ENCODE measurements at regions not wholly inside any gene's neighbourhood (a gene's known extent, or its start where the extent isn't known, plus 50 kb on each side); places are given as distances from the start of the nearest gene placed in this dataset.

DNA sequence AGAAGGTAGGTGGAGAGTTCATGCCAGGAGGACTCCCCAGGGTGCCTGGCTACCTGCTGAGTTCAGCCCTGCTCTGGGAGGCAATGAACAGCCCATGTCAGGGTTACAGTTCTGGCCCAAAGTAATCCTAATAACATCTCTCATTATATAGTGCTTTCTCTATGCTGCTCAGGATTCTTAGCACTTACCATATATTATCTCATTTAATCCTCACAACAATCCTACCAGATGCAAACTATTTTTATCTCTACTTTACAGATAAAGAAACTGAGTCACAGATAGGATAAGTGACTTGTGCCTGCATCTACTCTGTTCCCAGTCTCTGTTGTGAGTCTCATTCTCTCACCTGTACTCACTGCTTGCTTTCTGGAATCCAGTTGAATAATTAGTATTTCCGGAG is 105.1 kb upstream of the NFE2L3 start:
- ATAC-seq: no peak
- Histone ChIP-seq H3K27ac (ENCODE audit: low read length) (no peak overlapping the region), H3K27me3 (ENCODE audit: control insufficient read depth, insufficient read depth) (no peaks in the 10 kb centered on the region), H3K4me1 (ENCODE audit: control insufficient read depth, insufficient read depth, low read length) (no peaks in the 10 kb centered on the region), H3K9me3 (ENCODE audit: control insufficient read depth, low read length) (no peaks in the 10 kb centered on the region), H3K4me3 (ENCODE audit: low read length) (no peak overlapping the region)
- intact Hi-C loops (cut with DNase I): no loop called here
- 96% methylated on average over 1 of the region's 1 CpG for WGBS
- DNase-seq: no peak

DNA sequence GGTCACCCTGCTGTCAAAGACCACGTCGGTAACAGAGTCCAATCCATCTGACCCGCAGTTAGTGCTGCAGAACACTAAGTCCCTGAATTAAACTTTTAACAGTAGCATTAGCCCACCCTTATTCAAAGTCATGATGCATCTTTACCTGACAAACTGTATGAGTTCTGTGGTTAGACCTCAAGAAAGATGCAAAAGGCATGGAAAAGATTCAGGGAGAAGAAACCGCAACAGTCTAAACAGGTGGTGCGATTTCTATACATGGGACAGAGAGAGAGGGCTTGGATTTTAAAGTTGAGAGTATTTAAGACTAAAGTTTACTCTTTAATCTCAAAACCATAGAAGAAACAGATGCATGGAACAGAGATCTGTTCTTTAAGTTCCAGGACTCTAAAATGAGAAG is 103.3 kb upstream of the NFE2L3 start:
- intact Hi-C loops (cut with DNase I): no loop called here
- ATAC-seq (no peak), DNase-seq (no peak)
- H3K9me3 ChIP-seq (ENCODE audit: control insufficient read depth, low read length): no peaks in the 10 kb centered on the region
- no peak overlapping the region for H3K27ac ChIP-seq (ENCODE audit: low read length)
- H3K4me3 ChIP-seq (ENCODE audit: low read length): no peak overlapping the region
- H3K27me3 ChIP-seq (ENCODE audit: control insufficient read depth, insufficient read depth): no peaks in the 10 kb centered on the region
- WGBS: 93% methylated on average over 5 of the region's 5 CpGs
- H3K4me1 ChIP-seq (ENCODE audit: control insufficient read depth, insufficient read depth, low read length): no peaks in the 10 kb centered on the region

GRCh38 chr7:26049081-26049480 is 102.9 kb upstream of the NFE2L3 start:
- ATAC-seq (no peak), DNase-seq (no peak)
- Histone ChIP-seq H3K4me3 (ENCODE audit: low read length) (no peak overlapping the region), H3K27me3 (ENCODE audit: control insufficient read depth, insufficient read depth) (no peaks in the 10 kb centered on the region), H3K27ac (ENCODE audit: low read length) (no peak overlapping the region), H3K4me1 (ENCODE audit: control insufficient read depth, insufficient read depth, low read length) (no peaks in the 10 kb centered on the region), H3K9me3 (ENCODE audit: control insufficient read depth, low read length) (no peaks in the 10 kb centered on the region)
- intact Hi-C loops (cut with DNase I): no loop called here
- 67% methylated on average over 1 of the region's 1 CpG for WGBS

DNA sequence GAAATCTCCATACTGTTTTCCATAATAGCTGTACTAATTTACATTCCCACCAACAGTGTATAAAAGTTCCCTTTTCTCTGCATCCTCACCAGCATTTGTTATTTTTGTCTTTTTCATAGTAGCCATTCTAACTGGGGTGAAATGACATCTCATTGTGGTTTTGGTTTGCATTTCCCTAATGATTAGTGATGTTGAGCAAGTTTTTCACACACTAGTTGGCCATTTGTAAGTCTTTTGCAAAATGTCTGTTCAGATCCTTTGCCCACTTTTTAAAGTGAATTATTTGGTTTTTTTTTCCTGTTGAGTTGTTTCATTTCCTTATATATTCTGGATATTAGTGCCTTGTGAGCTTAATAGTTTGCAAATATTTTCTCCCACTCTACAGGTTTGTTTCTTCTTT is 101.0 kb upstream of the NFE2L3 start:
- Histone ChIP-seq H3K4me1 (ENCODE audit: control insufficient read depth, insufficient read depth, low read length) (no peaks in the 10 kb centered on the region), H3K9me3 (ENCODE audit: control insufficient read depth, low read length) (no peaks in the 10 kb centered on the region), H3K27me3 (ENCODE audit: control insufficient read depth, insufficient read depth) (no peaks in the 10 kb centered on the region), H3K4me3 (ENCODE audit: low read length) (no peak overlapping the region), H3K27ac (ENCODE audit: low read length) (no peak overlapping the region)
- ATAC-seq (no peak), DNase-seq (no peak)
- intact Hi-C loops (cut with DNase I): no loop called here

DNA sequence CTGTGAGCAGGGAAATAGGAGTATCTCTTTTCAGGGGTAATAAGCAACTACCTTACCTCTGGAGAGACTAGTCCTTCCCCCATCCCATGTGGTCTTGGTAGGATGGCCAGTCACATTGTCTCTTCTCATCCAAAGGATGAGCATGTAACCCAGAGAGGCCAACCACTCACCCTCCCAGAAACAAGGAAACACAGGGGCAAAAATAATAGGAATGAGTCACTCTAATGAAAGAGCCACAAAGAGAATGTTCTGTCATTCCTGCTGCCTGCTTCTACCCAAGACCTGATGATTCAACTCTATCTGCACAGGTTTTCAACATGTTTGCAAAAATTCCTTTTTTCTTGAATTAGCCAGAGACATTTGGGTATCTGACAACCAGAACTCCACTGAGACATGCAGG is 99.3 kb upstream of the NFE2L3 start:
- H3K4me1 ChIP-seq (ENCODE audit: control insufficient read depth, insufficient read depth, low read length): no peaks in the 10 kb centered on the region
- ATAC-seq (no peak), DNase-seq (no peak)
- no peak overlapping the region for H3K27ac ChIP-seq (ENCODE audit: low read length)
- intact Hi-C loops (cut with DNase I): no loop called here
- no peak overlapping the region for H3K4me3 ChIP-seq (ENCODE audit: low read length)
- H3K9me3 ChIP-seq (ENCODE audit: control insufficient read depth, low read length): no peaks in the 10 kb centered on the region
- no peaks in the 10 kb centered on the region for H3K27me3 ChIP-seq (ENCODE audit: control insufficient read depth, insufficient read depth)

- intact Hi-C loops (cut with DNase I): no loop called here
- no peak for DNase-seq
- no peaks in the 10 kb centered on the region for H3K27me3 ChIP-seq (ENCODE audit: control insufficient read depth, insufficient read depth)
- ATAC-seq: no peak
- 84% methylated on average over 3 of the region's 3 CpGs for WGBS
- no peak overlapping the region for H3K27ac ChIP-seq (ENCODE audit: low read length)
- H3K9me3 ChIP-seq (ENCODE audit: control insufficient read depth, low read length): no peaks in the 10 kb centered on the region
- H3K4me1 ChIP-seq (ENCODE audit: control insufficient read depth, insufficient read depth, low read length): no peaks in the 10 kb centered on the region
- H3K4me3 ChIP-seq (ENCODE audit: low read length): no peak overlapping the region
Measured at GRCh38 chr7:26054386-26054785, 97.6 kb upstream of the NFE2L3 start.

GRCh38 chr7:26055241-26055640 is 96.8 kb upstream of the NFE2L3 start:
- Histone ChIP-seq H3K4me1 (ENCODE audit: control insufficient read depth, insufficient read depth, low read length) (no peaks in the 10 kb centered on the region), H3K27ac (ENCODE audit: low read length) (no peak overlapping the region), H3K9me3 (ENCODE audit: control insufficient read depth, low read length) (no peaks in the 10 kb centered on the region), H3K4me3 (ENCODE audit: low read length) (no peak overlapping the region), H3K27me3 (ENCODE audit: control insufficient read depth, insufficient read depth) (no peaks in the 10 kb centered on the region)
- WGBS: 64% methylated on average over 3 of the region's 3 CpGs
- intact Hi-C loops (cut with DNase I): no loop called here
- ATAC-seq (no peak), DNase-seq (no peak)

DNA sequence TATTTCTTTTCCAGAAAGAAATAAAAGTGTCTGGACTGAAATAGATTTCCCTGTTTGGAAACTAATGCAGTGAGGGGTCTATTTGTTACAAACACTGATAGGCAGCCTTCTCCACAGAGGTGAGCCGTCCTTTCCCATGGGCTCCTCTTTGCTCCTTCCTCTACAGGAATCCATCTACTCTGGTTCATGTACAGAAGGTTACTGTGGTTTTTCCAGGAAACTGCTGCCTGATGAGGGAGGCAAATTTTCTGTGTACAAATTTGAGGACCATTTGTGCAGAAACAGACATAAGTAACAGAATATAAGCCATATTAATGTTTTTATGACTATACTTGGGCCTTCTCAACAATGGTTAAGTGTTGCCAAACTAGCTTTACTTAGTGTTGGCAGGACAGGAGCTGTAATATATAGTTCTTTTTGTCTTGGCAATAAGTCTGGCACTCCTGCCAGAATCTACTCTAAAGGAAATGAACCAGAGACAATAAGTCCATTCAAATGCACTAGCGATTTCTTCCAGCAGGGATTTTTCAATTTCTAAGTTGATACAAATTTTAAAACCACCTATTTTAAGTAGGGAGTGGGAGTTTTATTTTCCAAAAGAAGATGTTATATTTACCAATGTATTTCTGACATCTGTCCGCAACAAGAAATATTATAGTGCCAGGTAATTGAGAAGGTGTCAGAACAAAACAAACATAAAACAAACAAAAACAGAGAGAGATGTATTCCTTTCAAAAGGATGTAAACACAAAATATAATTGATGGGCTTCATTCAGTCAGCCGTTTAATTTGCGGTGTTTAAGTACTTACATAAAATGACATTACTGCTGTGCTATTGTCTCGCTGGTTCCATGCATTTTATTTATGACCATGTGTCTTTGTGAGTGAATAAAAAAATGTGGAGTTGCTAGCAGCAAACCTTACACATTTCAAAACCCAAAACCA is 91.0 kb upstream of the NFE2L3 start:
- Histone ChIP-seq H3K4me1 (ENCODE audit: control insufficient read depth, insufficient read depth, low read length) (no peaks in the 10 kb centered on the region), H3K27me3 (ENCODE audit: control insufficient read depth, insufficient read depth) (no peaks in the 10 kb centered on the region), H3K9me3 (ENCODE audit: control insufficient read depth, low read length) (no peaks in the 10 kb centered on the region), H3K27ac (ENCODE audit: low read length) (no peak overlapping the region), H3K4me3 (ENCODE audit: low read length) (no peak overlapping the region)
- ATAC-seq (no peak), DNase-seq (no peak)
- intact Hi-C loops (cut with DNase I): loop anchor here (5.0 kb wide), 2 partner anchors 164 to 169 kb away; no protein-coding TSS in a partner anchor
- WGBS: 40% methylated on average over 6 of the region's 6 CpGs

DNA sequence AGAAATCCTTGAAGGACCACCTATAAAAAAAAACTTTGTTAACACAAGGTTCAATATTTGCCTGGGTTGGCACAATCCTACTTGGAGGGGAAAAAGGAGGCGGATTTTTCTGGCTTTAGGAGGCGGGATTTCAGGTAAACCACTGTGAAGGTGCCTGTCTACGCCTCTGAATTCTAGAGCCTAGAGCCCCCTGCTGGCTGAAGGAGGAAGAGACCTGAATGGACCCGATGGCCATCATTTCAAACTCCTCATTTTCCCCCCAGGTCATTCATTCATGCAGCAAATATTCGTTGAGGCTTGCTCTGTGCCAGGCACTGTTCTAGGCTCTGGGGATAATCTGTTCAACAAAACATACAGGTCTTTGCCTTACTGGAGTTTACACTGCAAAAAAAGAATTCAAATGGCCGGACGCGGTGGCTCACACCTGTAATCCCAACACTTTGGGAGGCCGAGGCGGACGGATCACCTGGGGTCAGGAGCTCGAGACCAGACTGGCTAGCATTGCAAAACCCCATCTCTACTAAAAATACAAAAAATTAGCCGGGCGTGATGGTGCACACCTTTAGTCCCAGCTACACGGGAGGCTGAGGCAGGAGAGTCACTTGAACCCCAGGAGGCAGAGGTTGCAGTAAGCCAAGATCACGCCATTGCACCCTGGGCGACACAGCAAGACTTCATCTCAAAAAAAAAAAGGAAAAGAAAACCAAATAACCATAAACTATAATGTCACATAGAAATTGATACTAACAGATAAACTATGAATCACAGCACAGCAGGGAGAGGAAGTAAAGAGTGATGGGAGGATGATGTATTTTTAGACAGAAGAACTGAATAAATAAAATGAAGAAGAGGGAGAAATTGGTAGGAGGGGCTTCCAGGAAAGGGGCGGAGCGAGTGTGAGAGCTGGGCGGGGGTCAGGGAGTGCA is 90.1 kb upstream of the NFE2L3 start:
- Histone ChIP-seq H3K4me1 (ENCODE audit: control insufficient read depth, insufficient read depth, low read length) (no peaks in the 10 kb centered on the region), H3K9me3 (ENCODE audit: control insufficient read depth, low read length) (no peaks in the 10 kb centered on the region), H3K27me3 (ENCODE audit: control insufficient read depth, insufficient read depth) (no peaks in the 10 kb centered on the region), H3K4me3 (ENCODE audit: low read length) (no peak overlapping the region), H3K27ac (ENCODE audit: low read length) (no peak overlapping the region)
- intact Hi-C loops (cut with DNase I): loop anchor here (5.0 kb wide), 2 partner anchors 165 to 170 kb away; no protein-coding TSS in a partner anchor
- DNase-seq (peak; percentile 41 to 80 (median 65)), ATAC-seq (peak in 1 of 2 donors; percentile 66)
- WGBS: 68% methylated on average over 20 of the region's 20 CpGs

GRCh38 chr7:26065652-26066051 is 86.3 kb upstream of the NFE2L3 start:
- Histone ChIP-seq H3K27ac (ENCODE audit: low read length) (no peak overlapping the region), H3K27me3 (ENCODE audit: control insufficient read depth, insufficient read depth) (no peaks in the 10 kb centered on the region), H3K9me3 (ENCODE audit: control insufficient read depth, low read length) (no peaks in the 10 kb centered on the region), H3K4me3 (ENCODE audit: low read length) (no peak overlapping the region), H3K4me1 (ENCODE audit: control insufficient read depth, insufficient read depth, low read length) (no peaks in the 10 kb centered on the region)
- no peak for ATAC-seq
- intact Hi-C loops (cut with DNase I): no loop called here
- DNase-seq: no peak
- WGBS: 68% methylated on average over 5 of the region's 5 CpGs

GRCh38 chr7:26066736-26067135 is 85.3 kb upstream of the NFE2L3 start:
- Histone ChIP-seq H3K27ac (ENCODE audit: low read length) (no peak overlapping the region), H3K27me3 (ENCODE audit: control insufficient read depth, insufficient read depth) (no peaks in the 10 kb centered on the region), H3K9me3 (ENCODE audit: control insufficient read depth, low read length) (no peaks in the 10 kb centered on the region), H3K4me3 (ENCODE audit: low read length) (no peak overlapping the region), H3K4me1 (ENCODE audit: control insufficient read depth, insufficient read depth, low read length) (no peaks in the 10 kb centered on the region)
- ATAC-seq (no peak), DNase-seq (no peak)
- 92% methylated on average over 1 of the region's 1 CpG for WGBS
- intact Hi-C loops (cut with DNase I): no loop called here

Measured in right cardiac atrium (tissue), 5 donors.